ENCODE measurements at regions not wholly inside any gene's neighbourhood (a gene's known extent, or its start where the extent isn't known, plus 50 kb on each side); places are given as distances from the start of the nearest gene placed in this dataset.

DNA sequence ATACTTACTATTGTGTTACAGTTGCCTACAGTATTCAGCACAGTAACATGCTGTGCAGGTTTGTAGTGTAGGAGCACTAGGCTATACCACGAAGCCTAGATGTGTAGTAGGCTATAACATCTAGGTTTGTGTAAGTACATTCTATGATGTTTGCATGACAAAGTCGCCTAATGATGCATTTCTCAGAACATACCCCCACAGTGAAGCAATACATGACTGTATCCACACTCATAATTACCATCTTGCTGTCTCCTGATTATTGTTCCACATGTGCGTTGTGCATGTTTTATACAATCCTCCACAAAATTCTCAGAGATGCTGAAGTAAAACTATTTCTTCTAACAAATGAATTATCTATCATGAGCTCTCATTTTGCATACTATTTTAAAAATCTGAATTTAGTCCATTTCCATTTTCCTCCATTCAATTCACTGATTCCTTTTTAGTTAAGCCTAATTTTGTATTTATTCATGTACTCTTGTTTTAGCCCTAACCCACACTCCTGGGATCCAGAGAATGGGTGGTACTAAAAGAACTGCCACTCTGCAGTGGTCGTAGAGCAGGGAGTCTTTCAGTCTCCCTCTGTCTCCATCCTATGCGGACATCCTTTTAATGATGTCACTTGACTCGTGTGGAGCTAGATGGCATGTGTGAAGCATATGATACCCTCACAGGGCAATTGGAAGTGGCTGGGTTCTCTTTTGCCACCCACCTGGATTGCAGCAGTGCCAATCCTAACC is 67.6 kb upstream of the CAV2 start:
- FAIRE-seq (no peak), ATAC-seq (no peak), DNase-seq (no peak)
- no peaks in the 10 kb centered on the region for H3K9me3 ChIP-seq
- H3K4me3 ChIP-seq = no peak overlapping the region
- TF ChIP-seq CTCF (IDR thresholded peaks at IDR 0.05) = no peak
- no peaks in the 10 kb centered on the region for H3K27me3 ChIP-seq
- 93 to 94% methylated on average over 6 of the region's 6 CpGs for WGBS, 2 donors
- no peaks in the 10 kb centered on the region for H3K36me3 ChIP-seq
- intact Hi-C loops (cut with DNase I) = no loop called here
- peaks cover 0 to 6% (median 0%) of the 10 kb centered on the region in 3 donors for H3K4me1 ChIP-seq
- no peak overlapping the region for H3K27ac ChIP-seq

- ATAC-seq (no peak), DNase-seq (no peak), FAIRE-seq (no peak)
- H3K27me3 ChIP-seq = no peaks in the 10 kb centered on the region
- peaks cover 0 to 6% (median 0%) of the 10 kb centered on the region in 3 donors for H3K4me1 ChIP-seq
- H3K36me3 ChIP-seq = no peaks in the 10 kb centered on the region
- H3K27ac ChIP-seq = no peak overlapping the region
- no peaks in the 10 kb centered on the region for H3K9me3 ChIP-seq
- intact Hi-C loops (cut with DNase I) = no loop called here
- TF ChIP-seq CTCF (IDR thresholded peaks at IDR 0.05) = no peak
- 92 to 94% methylated on average over 2 of the region's 2 CpGs for WGBS, 2 donors
- H3K4me3 ChIP-seq = no peak overlapping the region
Observed at GRCh38 chr7:116432527-116432916, 67.0 kb upstream of the CAV2 start.

DNA sequence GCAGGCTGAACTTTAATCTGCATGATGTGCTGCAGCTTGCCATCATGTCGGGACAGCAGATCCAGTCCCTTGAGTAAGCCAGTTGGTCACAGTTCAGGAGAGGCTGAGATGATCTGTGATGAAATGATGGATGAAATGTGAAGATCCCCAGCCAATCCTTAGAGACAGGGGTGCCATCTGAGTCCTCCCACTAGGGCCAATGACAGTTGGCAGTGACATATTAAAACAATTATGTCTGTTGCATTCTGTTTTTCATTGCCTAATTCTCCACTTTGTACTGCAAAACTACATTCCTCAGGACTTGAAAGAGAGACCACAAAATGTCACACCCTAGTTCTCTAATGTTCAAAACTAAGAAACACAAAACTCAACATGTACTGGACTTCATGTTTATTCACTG is 66.3 kb upstream of the CAV2 start:
- intact Hi-C loops (cut with DNase I) = no loop called here
- no peak for TF ChIP-seq CTCF (IDR thresholded peaks at IDR 0.05)
- WGBS, 2 donors = 88 to 94% methylated on average over 1 of the region's 1 CpG
- H3K27me3 ChIP-seq = no peaks in the 10 kb centered on the region
- H3K4me1 ChIP-seq = peaks cover 0 to 6% (median 0%) of the 10 kb centered on the region in 3 donors
- DNase-seq (no peak), ATAC-seq (peak in 1 of 4 donors; percentile 12), FAIRE-seq (no peak)
- H3K9me3 ChIP-seq = no peaks in the 10 kb centered on the region
- H3K4me3 ChIP-seq = no peak overlapping the region
- H3K27ac ChIP-seq = no peak overlapping the region
- no peaks in the 10 kb centered on the region for H3K36me3 ChIP-seq

- 91 to 97% methylated on average over 1 of the region's 1 CpG for WGBS, 2 donors
- no peak for ATAC-seq
- intact Hi-C loops (cut with DNase I) = no loop called here
Observed at GRCh38 chr7:116434820-116435341, 64.7 kb upstream of the CAV2 start.

More at GRCh38 chr7:116434820-116435341, 64.7 kb upstream of the CAV2 start:
- Histone ChIP-seq H3K27ac (no peak overlapping the region), H3K4me3 (no peak overlapping the region), H3K4me1 (peaks cover 0 to 6% (median 0%) of the 10 kb centered on the region in 3 donors), H3K9me3 (no peaks in the 10 kb centered on the region), H3K27me3 (no peaks in the 10 kb centered on the region), H3K36me3 (no peaks in the 10 kb centered on the region)
- TF ChIP-seq CTCF (IDR thresholded peaks at IDR 0.05) = no peak
- no peak for DNase-seq
- FAIRE-seq = no peak
